Caki2 (cell line): ENCODE measurements at regions not wholly inside any gene's neighbourhood (a gene's known extent, or its start where the extent isn't known, plus 50 kb on each side); places are given as distances from the start of the nearest gene placed in this dataset.

ENCODE experiments used
- DNase-seq: peaks from one replicate; pipeline ENCODE4 v3.0.0-alpha.2; 2015; ENCODE audit warnings: low read depth
- in situ Hi-C: cut with HindIII; loops from 2 replicates; pipeline ENCODE4 v1.10.0; 2016; ENCODE audit warnings: low sequenced_read_pairs, low pct_unique_long_range_greater_than_20kb, mixed read lengths

- in situ Hi-C loops = no loop called here
- no peak for DNase-seq
Measured at GRCh38 chr5:61641748-61642565, 309.9 kb downstream of the ZSWIM6 start.

DNA sequence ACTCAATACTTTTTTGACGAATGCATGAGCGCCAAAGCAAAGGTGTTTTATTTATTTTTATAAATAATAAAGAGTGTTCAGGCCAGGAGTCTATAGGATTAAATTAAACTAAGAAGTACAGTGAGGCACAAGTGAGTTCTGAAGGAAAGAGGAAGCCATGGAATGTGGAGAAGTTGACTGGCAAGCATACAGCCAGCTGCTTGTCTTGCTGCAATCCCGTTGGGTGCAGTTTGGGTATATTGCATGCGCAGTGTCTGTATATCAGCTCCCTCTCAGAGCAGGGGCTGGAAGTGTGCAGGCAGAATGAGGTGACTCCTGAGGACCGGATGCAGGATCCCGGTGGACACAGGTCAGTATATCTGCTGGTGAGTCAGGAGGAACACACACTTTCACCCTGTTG lies 315.6 kb downstream of the ZSWIM6 start:
- DNase-seq = no peak
- in situ Hi-C loops = no loop called here

DNA sequence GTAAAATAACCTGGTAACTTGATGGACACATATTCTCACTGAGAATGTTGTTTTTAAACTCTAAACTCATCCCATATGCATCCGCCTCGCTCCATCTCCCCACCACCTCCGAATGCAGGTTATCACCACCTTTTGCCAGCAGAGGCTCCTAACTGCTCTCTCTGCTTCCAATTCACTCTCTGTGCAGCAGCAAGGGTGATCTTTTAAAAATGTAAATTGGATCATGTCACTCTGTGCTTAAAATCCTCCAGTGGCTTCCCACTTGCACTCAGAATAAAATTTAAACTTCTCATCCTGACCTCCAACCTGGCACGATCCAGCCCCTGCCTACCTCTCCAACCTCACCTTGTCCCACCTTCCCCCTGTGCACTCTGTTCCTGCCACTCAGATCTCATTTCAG lies 317.2 kb downstream of the ZSWIM6 start:
- no peak for DNase-seq
- in situ Hi-C loops = no loop called here

DNA sequence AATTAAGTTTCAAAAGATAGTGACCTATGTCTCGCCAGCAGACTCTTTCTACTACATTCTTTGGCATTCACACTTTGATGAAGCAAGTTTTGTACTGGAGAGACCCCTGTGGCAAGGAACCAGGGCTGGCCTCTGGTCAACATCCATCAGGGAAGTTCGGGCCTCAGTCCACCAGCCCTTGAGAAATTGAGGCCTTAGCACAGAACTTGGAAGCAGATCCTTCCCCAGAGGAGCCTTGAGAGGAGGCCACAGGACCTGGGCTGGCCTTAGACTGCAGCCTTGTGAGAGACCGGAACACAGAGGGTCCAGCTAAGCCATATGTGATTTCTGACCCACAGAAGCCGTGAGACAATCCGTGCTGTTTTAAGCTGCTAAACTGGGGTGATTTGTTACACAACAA lies 317.9 kb downstream of the ZSWIM6 start:
- in situ Hi-C loops = no loop called here
- no peak for DNase-seq

DNA sequence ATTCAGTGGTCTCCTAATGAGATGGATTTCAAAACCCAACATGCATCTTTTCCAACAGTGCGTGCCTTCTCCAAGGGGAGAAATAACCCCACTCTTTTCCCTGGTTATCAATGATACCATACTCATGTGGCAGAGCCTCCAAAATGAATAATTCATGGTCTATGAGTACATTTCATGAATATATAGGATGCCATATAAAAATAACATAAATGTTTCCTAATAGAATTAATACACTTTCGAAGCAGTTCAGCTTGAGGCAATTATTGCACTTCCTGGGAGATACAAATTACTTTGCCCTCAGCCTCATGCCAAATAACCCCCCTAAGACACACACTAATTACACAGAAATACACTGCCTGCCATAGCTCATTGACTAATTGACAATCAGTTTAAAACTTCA lies 318.6 kb downstream of the ZSWIM6 start:
- in situ Hi-C loops = no loop called here
- no peak for DNase-seq

DNA sequence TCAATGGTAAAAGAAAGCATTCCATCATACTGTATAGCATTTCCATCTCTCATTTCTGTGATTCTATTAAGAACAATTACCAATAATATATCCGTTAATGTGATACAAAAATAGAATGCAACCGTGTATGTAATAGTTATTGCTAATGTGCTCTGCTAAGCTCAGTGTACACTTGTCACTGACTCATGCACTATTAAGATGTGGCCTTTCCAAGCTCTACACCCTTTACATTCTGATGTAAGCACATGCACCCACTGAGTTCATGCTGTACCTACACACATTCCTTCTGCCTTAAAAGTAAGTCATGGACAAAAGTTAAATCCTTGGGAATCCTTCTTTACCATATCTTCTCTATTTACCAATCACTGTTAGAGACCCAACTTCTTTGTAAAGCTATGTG lies 319.1 kb downstream of the ZSWIM6 start:
- in situ Hi-C loops = no loop called here

GRCh38 chr5:61652916-61653315 lies 320.9 kb downstream of the ZSWIM6 start:
- no peak for DNase-seq
- in situ Hi-C loops = no loop called here

More for the DNA sequence above, 319.1 kb downstream of the ZSWIM6 start:
- no peak for DNase-seq

DNA sequence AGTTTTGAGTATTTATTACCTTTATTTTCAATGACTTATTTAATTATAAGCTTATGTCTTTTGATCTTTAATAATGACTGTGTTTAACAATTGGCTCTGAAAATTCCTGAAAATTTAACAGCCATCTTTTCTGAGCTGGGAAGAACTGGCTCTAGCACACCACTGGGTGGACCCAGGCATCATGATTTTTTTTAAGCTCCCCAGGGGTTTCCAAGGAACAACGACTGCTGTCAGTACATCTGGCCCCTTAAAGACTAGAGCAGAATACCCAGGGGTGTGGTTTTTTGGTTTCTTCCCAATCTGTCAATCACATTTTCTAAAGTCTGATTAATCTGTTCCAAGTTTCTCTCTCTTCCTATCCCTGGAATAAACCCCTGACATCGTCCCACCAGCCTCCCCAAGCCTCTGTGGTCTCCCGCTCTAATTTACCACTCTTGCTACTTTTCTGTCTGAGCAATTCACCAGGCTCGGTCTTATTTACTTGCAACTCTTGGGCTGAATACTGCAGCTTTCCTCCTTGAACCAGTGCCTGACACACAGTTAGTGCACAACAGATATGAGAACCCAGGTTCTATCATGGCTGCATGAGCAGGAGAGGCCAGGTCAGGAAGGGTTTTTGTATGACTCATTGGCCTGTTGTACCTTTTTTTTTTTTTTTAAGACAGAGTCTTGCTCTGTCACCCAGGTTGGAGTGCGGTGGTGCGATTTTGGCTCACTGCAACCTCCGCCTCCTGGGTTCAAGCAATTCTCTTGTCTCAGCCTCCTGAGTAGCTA lies 321.9 kb downstream of the ZSWIM6 start:
- in situ Hi-C loops = no loop called here
- no peak for DNase-seq

GRCh38 chr5:61654876-61655275 lies 322.8 kb downstream of the ZSWIM6 start:
- DNase-seq = no peak
- in situ Hi-C loops = no loop called here

- DNase-seq = no peak
- in situ Hi-C loops = no loop called here
Measured at GRCh38 chr5:61657010-61657409, 325.0 kb downstream of the ZSWIM6 start.

- in situ Hi-C loops = no loop called here
- DNase-seq = no peak
Measured at GRCh38 chr5:61657686-61658085, 325.6 kb downstream of the ZSWIM6 start.

- peak; percentile 52 for DNase-seq
- in situ Hi-C loops = no loop called here
Measured at GRCh38 chr5:61658592-61659008, 326.5 kb downstream of the ZSWIM6 start.

DNA sequence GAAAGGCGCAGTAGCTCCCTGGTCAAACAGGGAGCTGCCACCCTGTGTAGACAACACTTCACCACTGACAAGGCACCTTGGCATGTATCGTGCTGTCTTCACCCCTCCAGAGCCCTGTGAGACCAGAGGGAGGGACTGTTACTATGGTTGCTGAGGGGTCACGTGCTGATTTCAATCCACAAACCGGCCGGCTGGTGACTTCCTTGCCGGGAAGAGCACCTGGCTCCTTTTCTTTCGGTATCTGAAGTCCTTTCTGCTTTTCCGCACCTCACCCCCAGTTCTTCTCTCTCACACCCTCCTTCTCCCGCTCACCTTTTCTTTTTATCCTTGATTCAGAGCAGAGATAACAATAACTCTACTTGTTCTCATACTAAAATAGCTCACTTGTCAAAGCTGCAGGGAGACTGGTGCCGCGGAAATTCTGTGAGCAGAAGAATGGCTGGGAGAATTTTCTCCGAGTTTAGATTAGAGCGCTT lies 327.2 kb downstream of the ZSWIM6 start:
- in situ Hi-C loops = no loop called here
- no peak for DNase-seq

DNA sequence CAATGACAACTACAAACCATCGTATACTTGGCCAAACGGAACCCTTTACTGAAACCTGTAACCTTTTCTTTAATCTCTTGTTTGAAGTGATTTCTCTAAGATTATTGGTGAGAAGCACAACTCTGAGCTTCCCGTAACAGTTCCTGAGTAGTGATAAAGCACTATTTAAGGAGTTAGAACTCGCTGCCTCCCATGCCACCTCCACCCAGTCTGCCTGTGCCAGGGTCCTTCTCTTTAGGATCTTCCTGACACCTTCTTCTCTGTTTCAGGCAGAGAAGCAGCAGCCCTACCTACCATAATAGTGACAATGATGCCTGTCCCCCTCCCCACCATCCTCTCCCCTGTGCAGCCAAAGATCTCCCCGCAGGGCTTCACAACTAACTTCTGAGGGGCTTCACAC lies 330.6 kb downstream of the ZSWIM6 start:
- in situ Hi-C loops = no loop called here

DNA sequence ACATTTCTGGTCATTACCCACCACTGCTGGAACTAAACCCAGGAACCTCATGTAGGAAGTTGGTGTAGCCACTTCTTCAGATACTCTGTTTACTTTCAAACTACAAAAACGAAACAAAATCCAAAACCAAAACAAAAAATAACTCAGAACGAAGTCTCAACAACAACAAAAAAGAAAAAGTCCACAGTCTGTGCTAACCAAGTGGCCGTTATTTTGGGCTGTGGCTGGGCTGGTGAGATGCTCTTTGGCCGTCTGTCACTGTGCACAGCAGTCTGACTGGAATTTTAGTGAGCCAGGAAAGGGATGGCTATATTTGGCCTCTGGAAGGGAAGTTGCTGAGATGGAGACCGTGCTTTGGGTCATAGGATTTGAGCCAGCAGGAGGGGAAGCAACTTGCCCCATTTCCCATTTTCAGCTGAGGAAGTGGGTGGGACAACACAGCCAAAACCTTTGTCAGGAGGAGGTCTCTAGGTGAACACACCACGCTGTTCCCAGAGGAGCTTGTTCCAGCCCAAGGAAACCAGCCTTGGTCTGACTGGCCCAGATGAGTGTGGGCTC lies 334.1 kb downstream of the ZSWIM6 start:
- DNase-seq = no peak
- in situ Hi-C loops = no loop called here

More for the DNA sequence above, 330.6 kb downstream of the ZSWIM6 start:
- DNase-seq = no peak

DNA sequence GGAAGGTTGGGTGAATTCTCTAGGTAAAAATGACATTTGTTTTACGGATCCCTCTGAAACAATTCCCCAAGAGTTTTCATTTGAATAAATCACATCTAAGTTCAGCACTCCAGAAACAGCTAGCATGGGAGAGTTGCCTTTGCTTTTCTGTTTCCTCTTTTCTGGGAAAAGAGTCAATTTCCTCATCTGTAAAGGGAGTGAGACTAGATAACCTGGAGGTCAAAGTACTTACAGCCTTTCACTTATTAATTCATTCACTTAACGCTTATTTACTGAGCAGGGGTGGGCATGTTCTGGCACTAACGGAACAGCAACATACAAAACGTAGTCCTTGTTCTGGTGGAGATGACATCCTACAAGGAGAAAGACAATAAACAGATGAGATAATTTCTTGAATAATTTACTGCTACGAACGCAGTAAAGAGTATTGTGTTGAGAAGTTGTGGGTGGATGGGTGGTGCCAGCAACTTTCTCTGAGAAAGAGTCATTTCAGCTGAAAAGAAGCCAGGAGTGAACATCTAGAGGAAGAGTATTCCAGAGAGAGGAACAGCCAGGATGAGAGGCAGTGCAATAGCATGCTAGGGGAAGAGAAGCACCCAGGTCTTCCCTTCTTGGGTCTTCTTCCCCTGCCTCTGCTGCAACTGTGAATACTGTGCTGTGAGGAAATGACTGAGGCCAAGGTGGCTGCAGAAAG lies 335.6 kb downstream of the ZSWIM6 start:
- in situ Hi-C loops = no loop called here
- no peak for DNase-seq

GRCh38 chr5:61669531-61669930 lies 337.5 kb downstream of the ZSWIM6 start:
- no peak for DNase-seq
- in situ Hi-C loops = no loop called here

DNA sequence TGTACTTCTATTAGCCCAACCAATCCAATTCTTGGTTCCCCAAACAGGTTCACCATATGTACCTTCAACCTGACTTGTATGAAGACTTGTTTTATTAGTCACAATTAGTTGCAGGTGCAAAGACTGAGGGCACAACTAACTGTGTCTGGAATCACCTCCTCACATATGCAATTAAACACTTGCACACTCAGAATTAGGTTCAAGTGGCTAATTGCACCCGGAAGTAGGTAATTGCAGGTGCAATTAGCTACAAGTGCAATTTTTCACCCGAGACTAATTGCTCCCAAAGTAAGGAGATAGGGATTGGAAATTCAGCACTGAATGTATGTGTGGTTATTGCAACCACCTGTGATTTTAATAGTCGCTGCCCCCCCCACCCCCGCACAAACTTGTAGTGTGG lies 338.9 kb downstream of the ZSWIM6 start:
- DNase-seq = no peak
- in situ Hi-C loops = no loop called here
